Neuronal stem cell (in vitro differentiated cells): ENCODE measurements at regions not wholly inside any gene's neighbourhood (a gene's known extent, or its start where the extent isn't known, plus 50 kb on each side); places are given as distances from the start of the nearest gene placed in this dataset.

Experiments used
- DNase-seq: peaks from one replicate; pipeline ENCODE4 v3.0.0-alpha.2; 2013; ENCODE audit warnings: low spot score
- H2AFZ ChIP-seq: one replicate; pipeline ENCODE4 v1.6.1; 2013; ENCODE audit warnings: mild to moderate bottlenecking, low read length, inconsistent platforms
- H2AK5ac ChIP-seq: 2 replicates; pipeline ENCODE4 v1.6.1; 2013; ENCODE audit warnings: low read depth, mild to moderate bottlenecking, inconsistent platforms, low read length, moderate library complexity, mixed read lengths
- H2BK120ac ChIP-seq: 2 replicates; pipeline ENCODE4 v1.6.1; 2013; ENCODE audit warnings: low read depth, mild to moderate bottlenecking, inconsistent platforms, low read length, moderate library complexity, mixed read lengths
- H2BK12ac ChIP-seq: one replicate; pipeline ENCODE4 v1.6.1; 2013; ENCODE audit warnings: low read length, inconsistent platforms
- H2BK15ac ChIP-seq: 2 replicates; pipeline ENCODE4 v1.6.1; 2013; ENCODE audit warnings: mild to moderate bottlenecking, low read length, inconsistent platforms, mixed read lengths
- H2BK5ac ChIP-seq: one replicate; pipeline ENCODE4 v1.6.1; 2013; ENCODE audit warnings: inconsistent platforms, mild to moderate bottlenecking, low read length, moderate library complexity
- H3K14ac ChIP-seq: one replicate; pipeline ENCODE4 v1.6.1; 2013; ENCODE audit warnings: low read length, inconsistent platforms
- H3K18ac ChIP-seq: 2 replicates; pipeline ENCODE4 v1.6.1; 2013; ENCODE audit warnings: low read length, inconsistent platforms
- H3K23ac ChIP-seq: 2 replicates; pipeline ENCODE4 v1.6.1; 2013; ENCODE audit warnings: low read depth, mild to moderate bottlenecking, mixed read lengths, low read length, inconsistent platforms; ENCODE audit not compliant: poor library complexity
- H3K27ac ChIP-seq: replicated peaks from 3 replicates; pipeline ENCODE4 v1.5.1; 2013; ENCODE audit warnings: low read length, inconsistent platforms
- H3K27me3 ChIP-seq, 3 experiments: 2 replicates each; pipeline ENCODE4 v1.6.1; 2013; ENCODE audit warnings: low read length in 3 of 3, mild to moderate bottlenecking in 2 of 3, inconsistent platforms in 1 of 3, low read depth in 1 of 3, mixed read lengths in 1 of 3, moderate library complexity in 1 of 3; ENCODE audit not compliant: control insufficient read depth in 3 of 3, insufficient read depth in 3 of 3
- H3K36me3 ChIP-seq, 2 donors: replicated peaks in 1 of 2; 2 replicates each; pipeline ENCODE4 v1.6.1; 2013; ENCODE audit warnings: low read length in 2 of 2; ENCODE audit not compliant: control insufficient read depth in 2 of 2, insufficient read depth in 2 of 2
- H3K4ac ChIP-seq: 2 replicates; pipeline ENCODE4 v1.6.1; 2013; ENCODE audit warnings: inconsistent platforms, mild to moderate bottlenecking, low read length, moderate library complexity
- H3K4me1 ChIP-seq, 2 donors: 1 replicate in 1 of 2; 2 replicates in 1 of 2; pipeline ENCODE4 v1.6.1; 2013; ENCODE audit warnings: low read length in 2 of 2, low read depth in 1 of 2; ENCODE audit not compliant: control insufficient read depth in 2 of 2, insufficient read depth in 1 of 2
- H3K4me2 ChIP-seq: one replicate; pipeline ENCODE4 v1.6.1; 2013; ENCODE audit warnings: mild to moderate bottlenecking, low read length, inconsistent platforms; ENCODE audit not compliant: insufficient read depth, poor library complexity, severe bottlenecking
- H3K4me3 ChIP-seq, 2 donors: 2 replicates each; pipeline ENCODE4 v1.5.1; 2013; ENCODE audit warnings: low read length in 2 of 2, mild to moderate bottlenecking in 2 of 2, inconsistent platforms in 1 of 2, moderate library complexity in 1 of 2
- H3K79me1 ChIP-seq: one replicate; pipeline ENCODE4 v1.6.1; 2013; ENCODE audit warnings: low read depth, mild to moderate bottlenecking, inconsistent platforms, low read length, moderate library complexity
- H3K9ac ChIP-seq: one replicate; pipeline ENCODE4 v1.6.1; 2013; ENCODE audit warnings: mild to moderate bottlenecking, low read depth, low read length, inconsistent platforms; ENCODE audit not compliant: poor library complexity
- H3K9me3 ChIP-seq, 2 donors: replicated peaks in 1 of 2; 2 replicates each; pipeline versions ENCODE3 to v1.6.1; 2013; ENCODE audit warnings: low read length in 2 of 2, mild to moderate bottlenecking in 2 of 2, inconsistent platforms in 1 of 2, low read depth in 1 of 2, mixed read lengths in 1 of 2, moderate library complexity in 1 of 2; ENCODE audit not compliant: control insufficient read depth in 2 of 2, insufficient read depth in 1 of 2
- H4K8ac ChIP-seq: one replicate; pipeline ENCODE4 v1.6.1; 2013; ENCODE audit warnings: low read depth, mild to moderate bottlenecking, inconsistent platforms, low read length, moderate library complexity
- H4K91ac ChIP-seq: one replicate; pipeline ENCODE4 v1.6.1; 2013; ENCODE audit warnings: low read length, low read depth, mild to moderate bottlenecking, inconsistent platforms; ENCODE audit not compliant: poor library complexity
- WGBS, 2 donors: extraction: QIAGEN DNeasy Blood & Tissue Kit; methylation state at CpG; one replicate each; pipeline ENCODE4 v1.1.7; 2013; ENCODE audit warnings: missing lambda C conversion rate in 2 of 2, mixed read lengths in 1 of 2; ENCODE audit not compliant: insufficient read length in 2 of 2, insufficient replicate concordance in 1 of 2; ENCODE audit errors: extremely low coverage in 2 of 2; 5-methylcytosine and 5-hydroxymethylcytosine counted together

GRCh38 chr13:75945841-75946482 is 309.8 kb downstream of the LMO7 start:
- no peak overlapping the region for H4K8ac ChIP-seq
- no peak overlapping the region for H4K91ac ChIP-seq
- no peak overlapping the region for H3K27ac ChIP-seq
- H3K4me3 ChIP-seq: no peak overlapping the region
- no peak overlapping the region for H2BK15ac ChIP-seq
- no peak overlapping the region for H2BK12ac ChIP-seq
- H3K23ac ChIP-seq: no peak overlapping the region
- DNase-seq: no peak
- no peaks in the 10 kb centered on the region for H3K9me3 ChIP-seq
- no peak overlapping the region for H3K4ac ChIP-seq
- H3K4me1 ChIP-seq: no peaks in the 10 kb centered on the region
- no peaks in the 10 kb centered on the region for H3K27me3 ChIP-seq
- no peaks in the 10 kb centered on the region for H3K79me1 ChIP-seq
- H2BK5ac ChIP-seq: no peak overlapping the region
- H3K36me3 ChIP-seq: no peaks in the 10 kb centered on the region
- H3K18ac ChIP-seq: no peak overlapping the region
- H2AFZ ChIP-seq: no peak overlapping the region
- no peak overlapping the region for H3K9ac ChIP-seq
- H2AK5ac ChIP-seq: no peak overlapping the region
- WGBS, 2 donors: no CpG with 5 or more reads among the region's 3 CpGs
- no peak overlapping the region for H2BK120ac ChIP-seq
- H3K4me2 ChIP-seq: no peak overlapping the region
- H3K14ac ChIP-seq: no peak overlapping the region

- Histone ChIP-seq H3K79me1 (peaks cover 2% of the 10 kb centered on the region), H2AK5ac (no peak overlapping the region), H2BK12ac (no peak overlapping the region), H3K27ac (no peak overlapping the region), H3K18ac (no peak overlapping the region), H3K9me3 (no peaks in the 10 kb centered on the region), H4K8ac (no peak overlapping the region), H2BK15ac (no peak overlapping the region), H3K4ac (no peak overlapping the region), H2AFZ (no peak overlapping the region), H3K4me2 (no peak overlapping the region), H3K14ac (no peak overlapping the region), H2BK120ac (no peak overlapping the region), H3K36me3 (no peaks in the 10 kb centered on the region), H3K23ac (no peak overlapping the region), H3K9ac (no peak overlapping the region), H2BK5ac (no peak overlapping the region), H3K4me1 (no peaks in the 10 kb centered on the region), H3K4me3 (no peak overlapping the region), H4K91ac (no peak overlapping the region), H3K27me3 (no peaks in the 10 kb centered on the region)
- no CpG with 5 or more reads among the region's 2 CpGs for WGBS, 2 donors
- no peak for DNase-seq
These were observed 302.9 kb downstream of the LMO7 start for GRCh38 chr13:75938811-75939560.

- Histone ChIP-seq H3K18ac (no peak overlapping the region), H3K14ac (no peak overlapping the region), H3K27ac (no peak overlapping the region), H3K79me1 (peaks cover 2% of the 10 kb centered on the region), H3K4ac (no peak overlapping the region), H3K36me3 (no peaks in the 10 kb centered on the region), H2AFZ (no peak overlapping the region), H4K91ac (no peak overlapping the region), H3K4me2 (no peak overlapping the region), H3K4me3 (no peak overlapping the region), H3K4me1 (no peaks in the 10 kb centered on the region), H3K9me3 (no peaks in the 10 kb centered on the region), H2BK5ac (no peak overlapping the region), H2BK120ac (no peak overlapping the region), H2AK5ac (no peak overlapping the region), H2BK12ac (no peak overlapping the region), H3K23ac (no peak overlapping the region), H3K9ac (no peak overlapping the region), H2BK15ac (no peak overlapping the region), H4K8ac (no peak overlapping the region), H3K27me3 (no peaks in the 10 kb centered on the region)
- WGBS, 2 donors: no CpG with 5 or more reads among the region's 1 CpG
- no peak for DNase-seq
These were observed 300.7 kb downstream of the LMO7 start for GRCh38 chr13:75936791-75937190.

GRCh38 chr13:75935805-75936204 is 299.7 kb downstream of the LMO7 start:
- Histone ChIP-seq H2BK12ac (no peak overlapping the region), H4K91ac (no peak overlapping the region), H3K79me1 (peaks cover 2% of the 10 kb centered on the region), H3K27me3 (no peaks in the 10 kb centered on the region), H3K18ac (no peak overlapping the region), H3K4me3 (no peak overlapping the region), H2BK15ac (no peak overlapping the region), H2AFZ (no peak overlapping the region), H3K4me2 (no peak overlapping the region), H3K9ac (no peak overlapping the region), H3K27ac (no peak overlapping the region), H3K14ac (no peak overlapping the region), H3K4ac (no peak overlapping the region), H4K8ac (no peak overlapping the region), H3K36me3 (no peaks in the 10 kb centered on the region), H3K23ac (no peak overlapping the region), H2AK5ac (no peak overlapping the region), H2BK5ac (no peak overlapping the region), H3K9me3 (no peaks in the 10 kb centered on the region), H3K4me1 (no peaks in the 10 kb centered on the region), H2BK120ac (no peak overlapping the region)
- DNase-seq: no peak
- no CpG with 5 or more reads among the region's 2 CpGs for WGBS, 2 donors
